Uterus (tissue), 3 donors: ENCODE measurements at regions not wholly inside any gene's neighbourhood (a gene's known extent, or its start where the extent isn't known, plus 50 kb on each side); places are given as distances from the start of the nearest gene placed in this dataset.

Experiments used
- DNase-seq, 2 donors: peaks; one replicate each; pipeline ENCODE4 v3.0.0-alpha.2; 2019 to 2020
- H3K27ac ChIP-seq, 2 donors: fragments of 200-600 bp; sonication (generic); 1 replicate in 1 of 2; 2 replicates in 1 of 2; pipeline ENCODE4 v1.5.1; 2016 to 2018
- H3K27me3 ChIP-seq, 2 donors: fragments of 200-600 bp; sonication (generic); one replicate each; pipeline ENCODE4 v1.5.1; 2018 to 2019; ENCODE audit warnings: control low read depth in 1 of 2
- H3K36me3 ChIP-seq, 2 donors: fragments of 200-600 bp; sonication (generic); one replicate each; pipeline ENCODE4 v1.5.1; 2019; ENCODE audit warnings: control low read depth in 1 of 2
- H3K4me1 ChIP-seq, 2 donors: fragments of 200-600 bp; sonication (generic); one replicate each; pipeline ENCODE4 v1.5.1; 2018 to 2019; ENCODE audit warnings: control low read depth in 1 of 2
- H3K4me3 ChIP-seq, 2 donors: fragments of 200-600 bp; sonication (generic); 1 replicate in 1 of 2; 2 replicates in 1 of 2; pipeline ENCODE4 v1.5.1; 2018 to 2019; ENCODE audit warnings: mild to moderate bottlenecking in 1 of 2
- H3K9me3 ChIP-seq, 2 donors: fragments of 200-600 bp; sonication (generic); one replicate each; pipeline ENCODE4 v1.5.1; 2019; ENCODE audit warnings: control low read depth in 1 of 2
- CTCF ChIP-seq, 4 experiments: fragments of 200-600 bp in 2 of 4; fragments of 450-650 bp in 2 of 4; sonication (generic) in 2 of 4; IDR thresholded peaks; one replicate each; pipeline ENCODE4 v1.5.1; 2016 to 2019; ENCODE audit warnings: antibody characterized with exemption in 4 of 4, mild to moderate bottlenecking in 2 of 4, moderate library complexity in 1 of 4
- POLR2A ChIP-seq, 2 donors: fragments of 450-650 bp; IDR thresholded peaks; one replicate each; pipeline ENCODE4 v1.6.1; 2016; ENCODE audit warnings: antibody characterized with exemption in 2 of 2, mild to moderate bottlenecking in 1 of 2, moderate library complexity in 1 of 2
- intact Hi-C: fragments of 100-400 bp; cut with DNase I; formaldehyde crosslinking; loops from one replicate; pipeline ENCODE4 v1.15.1; 2023; ENCODE audit warnings: low total_unique reads
- donor health status: DM: yes; HTN: yes; CAD: no.

- no peaks in the 10 kb centered on the region for H3K9me3 ChIP-seq
- TF ChIP-seq POLR2A (IDR thresholded peaks at IDR 0.05), result no peak
- TF ChIP-seq CTCF (IDR thresholded peaks at IDR 0.05), result no peak
- no peak overlapping the region for H3K27ac ChIP-seq
- no peak for DNase-seq
- intact Hi-C loops, result no loop called here
- H3K4me1 ChIP-seq, result no peaks in the 10 kb centered on the region
- H3K27me3 ChIP-seq, result no peaks in the 10 kb centered on the region
- H3K36me3 ChIP-seq, result no peaks in the 10 kb centered on the region
- H3K4me3 ChIP-seq, result no peak overlapping the region
These were observed 449.1 kb downstream of the MN1 start for GRCh38 chr22:27352426-27352825.

GRCh38 chr22:27358096-27358870 lies 443.3 kb downstream of the MN1 start:
- H3K27me3 ChIP-seq, result no peaks in the 10 kb centered on the region
- no peak for DNase-seq
- H3K4me3 ChIP-seq, result no peak overlapping the region
- intact Hi-C loops, result no loop called here
- H3K4me1 ChIP-seq, result no peaks in the 10 kb centered on the region
- TF ChIP-seq POLR2A (IDR thresholded peaks at IDR 0.05) (no peak), CTCF (IDR thresholded peaks at IDR 0.05) (no peak)
- H3K9me3 ChIP-seq, result no peaks in the 10 kb centered on the region
- no peaks in the 10 kb centered on the region for H3K36me3 ChIP-seq
- H3K27ac ChIP-seq, result no peak overlapping the region

- H3K27ac ChIP-seq, result no peak overlapping the region
- no peaks in the 10 kb centered on the region for H3K27me3 ChIP-seq
- no peaks in the 10 kb centered on the region for H3K36me3 ChIP-seq
- H3K4me1 ChIP-seq, result no peaks in the 10 kb centered on the region
- no peak for TF ChIP-seq POLR2A (IDR thresholded peaks at IDR 0.05)
- TF ChIP-seq CTCF (IDR thresholded peaks at IDR 0.05), result no peak
- no peaks in the 10 kb centered on the region for H3K9me3 ChIP-seq
- H3K4me3 ChIP-seq, result no peak overlapping the region
- intact Hi-C loops, result no loop called here
- DNase-seq, result no peak
These were observed 431.3 kb downstream of the MN1 start for GRCh38 chr22:27370269-27370668.

GRCh38 chr22:27370987-27371386 lies 430.6 kb downstream of the MN1 start:
- no peak for TF ChIP-seq CTCF (IDR thresholded peaks at IDR 0.05)
- Histone ChIP-seq H3K4me3 (no peak overlapping the region), H3K27ac (no peak overlapping the region), H3K27me3 (no peaks in the 10 kb centered on the region), H3K9me3 (no peaks in the 10 kb centered on the region), H3K36me3 (no peaks in the 10 kb centered on the region), H3K4me1 (no peaks in the 10 kb centered on the region)
- no peak for DNase-seq
- intact Hi-C loops, result no loop called here

- H3K4me3 ChIP-seq, result no peak overlapping the region
- no peak overlapping the region for H3K27ac ChIP-seq
- TF ChIP-seq CTCF (IDR thresholded peaks at IDR 0.05) (no peak), POLR2A (IDR thresholded peaks at IDR 0.05) (no peak)
- H3K4me1 ChIP-seq, result no peaks in the 10 kb centered on the region
- no peak for DNase-seq
- no peaks in the 10 kb centered on the region for H3K9me3 ChIP-seq
- no peaks in the 10 kb centered on the region for H3K36me3 ChIP-seq
- intact Hi-C loops, result no loop called here
- no peaks in the 10 kb centered on the region for H3K27me3 ChIP-seq
These were observed 429.2 kb downstream of the MN1 start for GRCh38 chr22:27372364-27372763.
